Gastroesophageal sphincter (tissue), 3 donors: ENCODE measurements at regions not wholly inside any gene's neighbourhood (a gene's known extent, or its start where the extent isn't known, plus 50 kb on each side); places are given as distances from the start of the nearest gene placed in this dataset.

ENCODE experiments used
- CTCF ChIP-seq, 4 experiments: fragments of 200-600 bp in 2 of 4; fragments of 450-650 bp in 2 of 4; sonication (generic) in 1 of 4; IDR thresholded peaks; one replicate each; pipeline ENCODE4 v1.5.1; 2017 to 2019; ENCODE audit warnings: antibody characterized with exemption in 4 of 4, mild to moderate bottlenecking in 2 of 4, moderate library complexity in 2 of 4
- POLR2A ChIP-seq, 2 donors: fragments of 450-650 bp; IDR thresholded peaks; one replicate each; pipeline ENCODE4 v1.6.1; 2017; ENCODE audit warnings: antibody characterized with exemption in 2 of 2, mild to moderate bottlenecking in 2 of 2, moderate library complexity in 1 of 2
- POLR2AphosphoS5 ChIP-seq: sonication (generic); formaldehyde crosslinking; IDR thresholded peaks from one replicate; pipeline ENCODE4 v1.6.1; 2017; ENCODE audit warnings: antibody characterized with exemption

GRCh38 chr9:22216730-22217172 is 207.6 kb upstream of the CDKN2B start:
- no peak for TF ChIP-seq POLR2A (IDR thresholded peaks at IDR 0.05)
- TF ChIP-seq CTCF (IDR thresholded peaks at IDR 0.05), result no peak
- no peak for TF ChIP-seq POLR2AphosphoS5
